NCI-H146 treated with DMSO at 0.1 percent for 48 hours (cell line): ENCODE measurements at regions not wholly inside any gene's neighbourhood (a gene's known extent, or its start where the extent isn't known, plus 50 kb on each side); places are given as distances from the start of the nearest gene placed in this dataset.

Source experiments
- DNase-seq: peaks from one replicate; lab custom pipeline; 2025; ENCODE audit not compliant: unreplicated experiment; lab: John Stamatoyannopoulos, UW

DNA sequence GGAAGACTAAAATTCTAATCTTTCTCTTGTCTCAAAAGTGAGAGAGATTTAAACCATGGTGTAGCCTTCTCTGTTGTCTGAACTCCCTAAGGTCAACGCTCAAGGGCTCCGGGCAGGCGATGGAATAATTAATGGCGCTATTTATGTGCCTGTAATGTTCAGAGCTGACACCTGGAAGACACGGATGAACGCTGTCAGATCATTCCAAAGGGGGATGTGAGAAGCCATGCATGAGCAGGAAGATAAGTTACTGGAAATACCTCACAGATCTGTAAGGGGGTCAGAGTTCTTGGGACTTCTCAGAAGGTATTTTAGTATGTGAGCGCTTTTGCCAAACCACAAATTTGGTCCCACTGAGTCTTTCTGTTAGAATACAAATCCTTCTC lies 73.3 kb upstream of the MTPN start:
- peak; percentile 30 for DNase-seq

DNA sequence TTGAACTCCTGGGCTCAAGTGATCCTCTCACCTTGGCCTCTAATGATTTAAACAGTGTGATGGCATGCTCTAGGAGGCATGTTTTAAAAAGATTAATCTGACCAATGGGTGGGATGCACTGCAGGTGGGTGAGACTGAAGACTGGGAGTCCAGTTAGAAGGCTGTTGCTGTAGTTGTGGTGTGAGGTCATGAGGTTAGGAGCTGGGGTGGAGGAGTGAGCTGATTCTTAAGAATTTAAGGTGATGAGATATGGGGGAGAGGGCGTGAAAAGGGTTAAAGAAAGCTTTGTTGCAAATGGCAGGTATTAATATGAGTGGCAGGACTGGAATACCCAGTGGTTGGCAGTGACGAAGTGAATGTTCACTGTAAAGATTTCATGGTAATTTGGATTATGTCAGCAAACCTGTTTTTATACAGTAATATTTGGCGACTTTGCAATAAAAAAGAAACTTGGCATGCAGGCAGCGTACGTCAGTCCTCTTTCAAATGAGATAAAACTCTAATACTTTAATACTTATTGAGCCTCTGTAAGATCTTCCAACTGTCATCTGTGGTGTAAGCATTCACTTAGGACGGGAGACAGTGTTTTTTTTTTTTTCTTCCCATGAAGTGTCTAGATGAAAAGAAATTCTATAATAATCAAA lies 72.8 kb upstream of the MTPN start:
- DNase-seq: no peak

DNA sequence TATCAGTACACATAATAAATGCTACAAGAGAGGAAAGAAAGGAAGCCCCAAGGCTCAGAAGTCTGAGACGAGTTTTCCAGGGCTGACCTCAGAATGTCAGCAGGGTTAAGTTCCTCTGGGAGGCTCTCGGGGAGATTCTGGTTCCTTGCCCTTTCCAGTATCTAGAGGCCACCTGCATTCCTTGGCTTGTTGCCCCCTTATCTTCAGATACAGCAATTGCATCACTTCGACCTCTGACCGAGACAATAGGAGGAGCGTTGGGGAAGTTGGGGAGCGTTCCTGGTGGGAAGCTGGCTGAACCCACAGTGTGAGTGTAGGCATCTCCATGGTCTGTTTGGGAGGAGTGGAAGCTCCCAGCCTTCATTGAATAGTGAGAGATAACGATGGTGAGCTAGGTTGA lies 72.0 kb upstream of the MTPN start:
- DNase-seq: no peak

DNA sequence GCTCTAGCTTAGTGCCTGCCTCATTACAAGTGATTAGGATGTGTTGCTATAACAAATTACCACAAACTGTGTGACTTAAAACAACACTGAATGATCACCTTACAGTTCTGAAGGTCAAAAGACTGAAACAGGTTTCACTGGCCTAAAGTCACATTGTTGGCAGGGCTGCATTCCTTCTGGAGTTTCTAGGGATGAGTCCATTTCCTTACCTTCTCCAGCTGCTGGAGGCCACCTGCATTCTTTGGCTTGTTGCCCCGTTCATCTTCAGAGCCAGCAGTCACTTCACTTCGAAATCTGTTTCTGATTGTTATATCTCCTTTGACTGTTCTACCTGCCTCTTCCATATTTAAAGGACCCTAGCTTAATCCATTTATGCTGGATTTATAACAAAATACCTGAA lies 69.4 kb upstream of the MTPN start:
- no peak for DNase-seq

DNA sequence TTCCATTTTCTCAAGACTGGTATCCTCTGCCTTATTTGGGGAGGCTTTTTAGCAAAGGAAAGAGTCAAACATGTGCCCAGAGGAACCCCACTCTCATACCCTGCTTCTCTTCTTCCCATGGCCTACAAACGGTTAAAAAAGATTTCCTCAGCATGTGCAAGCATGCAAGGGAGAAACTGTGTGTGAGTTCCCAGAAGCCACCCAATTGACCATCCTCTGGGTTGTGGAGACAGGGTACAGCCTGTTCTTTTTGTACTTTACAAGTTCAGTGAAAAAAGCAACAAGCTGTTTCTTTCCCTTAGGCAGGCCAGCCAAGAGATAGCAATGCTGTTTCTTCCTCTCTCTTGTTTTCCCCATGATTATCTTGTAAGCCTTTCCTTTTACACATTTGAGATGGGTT lies 68.8 kb upstream of the MTPN start:
- DNase-seq: no peak

DNA sequence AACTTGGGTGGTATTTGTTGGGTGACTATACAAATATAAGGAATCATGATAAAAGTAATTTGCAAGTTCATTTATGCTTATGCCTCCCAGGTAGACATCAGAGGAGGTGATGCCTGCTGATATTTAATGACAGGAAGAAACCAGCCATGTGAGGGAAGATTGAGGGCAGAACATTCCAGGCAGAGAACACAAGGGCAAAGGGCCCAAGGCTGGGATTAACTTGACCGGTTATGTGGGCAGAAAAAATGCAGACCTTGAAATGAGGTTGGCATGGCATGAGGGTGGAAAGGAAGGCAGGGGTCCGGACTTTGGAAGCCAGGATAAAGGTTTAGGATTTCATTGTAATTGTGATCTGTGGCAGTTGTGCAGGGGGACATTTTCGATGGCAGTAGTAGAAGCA lies 68.0 kb upstream of the MTPN start:
- DNase-seq: no peak

DNA sequence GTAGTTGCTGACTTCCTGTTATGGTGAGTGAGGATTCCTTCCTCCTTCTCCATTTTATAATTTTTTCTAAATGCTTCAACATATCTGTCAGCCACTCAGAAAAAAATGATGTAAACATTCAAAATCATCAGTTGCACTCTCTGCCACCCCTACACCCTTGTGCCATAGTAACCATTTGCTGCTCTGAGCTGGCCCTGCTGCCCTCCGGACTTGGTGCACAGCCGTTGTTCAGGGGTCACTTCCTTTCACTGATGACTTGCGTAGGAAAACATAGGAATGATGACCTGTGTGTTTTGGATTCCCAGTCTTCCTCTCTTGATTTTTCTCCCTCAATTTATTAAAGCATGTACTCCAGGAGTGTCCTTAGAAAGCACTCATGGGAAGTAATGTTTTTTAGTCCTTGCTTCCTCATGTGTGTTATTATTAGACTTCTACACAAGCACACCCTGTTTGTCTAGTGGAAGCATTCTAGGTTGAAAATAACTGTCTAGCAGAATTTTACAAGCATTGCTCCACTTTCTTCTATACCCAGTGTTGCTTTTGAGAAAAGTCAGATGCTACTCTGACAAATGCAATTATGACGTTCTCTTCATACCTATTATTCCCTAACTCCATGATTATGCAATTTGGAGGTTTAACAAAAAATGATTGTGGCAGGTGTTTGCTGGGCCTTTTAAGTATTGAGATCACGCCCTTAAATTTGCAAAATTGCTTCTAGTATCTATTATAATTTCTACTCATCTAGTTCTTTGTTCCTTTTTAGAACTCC lies 62.6 kb upstream of the MTPN start:
- DNase-seq: peak; percentile 1

DNA sequence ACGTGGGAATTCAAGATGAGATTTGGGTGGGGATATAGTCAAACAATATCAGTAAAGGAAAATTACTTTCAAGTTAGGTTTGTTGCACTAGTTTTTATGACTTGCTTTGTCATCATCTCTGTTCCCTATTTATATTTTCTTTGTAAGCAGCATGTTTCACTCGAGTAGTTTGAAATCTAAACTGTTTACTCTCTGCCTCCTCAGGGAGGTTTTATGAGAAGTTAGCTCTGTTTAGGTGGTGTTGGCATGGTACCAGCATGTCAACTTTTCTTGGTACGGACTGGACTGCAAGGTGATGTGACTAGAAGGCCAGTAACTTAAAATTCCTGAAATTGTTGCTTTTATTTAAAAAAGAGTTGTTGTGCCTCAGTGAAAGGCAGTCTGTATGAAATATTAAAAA lies 59.2 kb upstream of the MTPN start:
- DNase-seq: no peak

DNA sequence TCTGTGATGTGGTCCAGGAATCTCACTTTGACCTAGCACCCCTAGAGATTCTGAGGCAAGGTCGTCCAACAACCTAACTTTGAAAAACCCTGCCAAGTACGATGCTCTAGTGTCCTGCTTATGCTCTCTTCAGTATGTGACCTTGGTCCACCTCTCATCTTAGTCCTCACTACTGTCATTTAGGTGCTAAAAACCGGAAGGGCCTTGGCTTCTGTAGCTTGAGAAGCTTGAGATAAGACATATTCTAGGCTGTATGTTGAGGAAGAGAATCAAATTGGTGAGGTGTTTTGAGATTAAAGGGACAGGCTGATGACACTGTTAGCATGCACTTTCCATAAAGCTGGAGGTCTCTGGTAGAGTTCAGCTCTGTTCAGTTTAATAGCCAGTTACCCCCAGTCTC lies 57.0 kb upstream of the MTPN start:
- no peak for DNase-seq

DNA sequence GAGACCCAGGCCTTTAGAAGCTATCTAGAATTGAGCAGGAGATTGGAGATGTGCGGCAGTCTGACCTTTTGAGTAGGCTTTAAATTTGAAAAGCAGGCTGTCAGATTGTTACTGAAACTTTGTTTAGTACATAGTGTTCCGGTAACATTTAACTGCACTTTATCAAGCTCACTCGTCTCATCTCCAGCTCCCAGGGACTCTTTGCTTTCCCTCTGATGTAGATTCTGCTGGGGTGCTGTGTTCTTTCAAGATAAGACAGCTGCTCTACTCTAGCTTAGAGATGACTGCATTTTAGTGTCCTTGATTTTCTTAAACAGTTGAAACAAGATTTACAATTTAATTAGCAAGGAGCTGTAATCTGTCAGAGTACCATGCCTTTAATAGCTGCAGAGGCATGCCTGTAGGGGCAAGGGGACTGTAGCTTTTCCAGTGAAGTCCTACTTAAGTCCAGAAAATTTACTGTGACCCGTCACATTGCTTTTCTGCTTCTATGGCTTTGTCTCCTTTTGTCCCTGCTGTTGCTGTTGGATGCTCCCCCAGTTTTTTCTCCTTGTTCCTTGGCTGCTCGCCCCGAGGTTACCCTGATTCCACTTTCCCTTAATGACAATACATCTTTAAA lies 56.4 kb upstream of the MTPN start:
- DNase-seq: no peak

DNA sequence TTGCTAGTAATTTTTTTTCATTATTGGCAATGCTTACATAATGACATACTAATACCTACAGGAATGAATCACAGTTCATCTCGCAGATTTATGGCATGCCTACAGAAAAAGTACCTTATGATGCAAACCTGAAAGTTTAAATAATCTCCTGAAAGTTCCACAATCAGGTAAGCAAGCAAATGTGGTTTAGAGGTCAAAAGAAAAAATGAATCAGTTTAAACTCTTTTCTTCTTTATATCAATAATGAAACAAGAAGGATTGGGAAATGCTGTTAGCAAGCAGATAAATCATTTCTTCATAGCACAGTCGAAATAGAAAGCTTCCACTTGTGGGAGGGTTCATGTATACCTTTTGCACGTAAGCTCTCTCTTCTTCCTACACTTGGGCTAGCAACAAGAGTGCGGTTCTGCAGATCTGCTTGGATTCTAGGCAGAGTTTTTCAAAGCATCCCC lies 53.7 kb upstream of the MTPN start:
- no peak for DNase-seq

DNA sequence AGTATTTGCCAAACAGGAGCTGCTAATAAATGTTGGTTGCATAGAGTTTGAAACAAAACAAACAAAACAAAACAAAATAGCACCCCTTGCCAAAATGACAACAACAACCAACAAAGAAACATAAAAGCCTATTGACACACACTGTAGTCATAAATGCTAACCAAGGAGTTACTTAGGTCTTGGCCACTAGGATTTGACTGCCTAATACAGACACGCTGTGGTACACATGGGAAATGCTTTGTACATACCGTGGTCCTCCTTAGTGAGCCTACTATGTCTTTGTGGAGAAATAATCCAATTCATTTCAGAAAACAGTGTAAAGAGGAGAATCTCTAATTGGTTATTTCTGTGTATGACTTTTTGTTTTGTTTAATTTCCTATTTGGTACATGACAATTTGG lies 53.2 kb upstream of the MTPN start:
- DNase-seq: no peak

DNA sequence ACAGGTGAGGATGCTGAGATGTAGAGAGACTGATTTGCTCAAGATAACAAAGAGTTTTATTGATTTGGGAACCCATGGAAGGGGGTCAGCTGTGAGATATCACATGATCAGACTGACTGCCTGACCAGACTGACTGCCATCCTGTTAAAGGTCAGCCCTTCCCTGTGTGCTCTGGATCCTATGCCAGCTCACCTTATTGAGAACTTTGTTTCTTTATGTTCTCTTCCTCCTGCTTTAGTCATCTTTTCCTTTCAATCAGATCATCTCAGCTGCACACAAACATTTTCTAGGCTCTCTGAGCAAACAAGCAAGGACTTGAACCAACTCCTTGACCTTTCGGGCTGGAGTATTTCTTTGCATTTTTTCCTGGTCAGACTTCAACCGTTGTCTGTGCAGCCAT lies 50.0 kb upstream of the MTPN start:
- DNase-seq: no peak
